ENCODE measurements at regions not wholly inside any gene's neighbourhood (a gene's known extent, or its start where the extent isn't known, plus 50 kb on each side); places are given as distances from the start of the nearest gene placed in this dataset.

DNA sequence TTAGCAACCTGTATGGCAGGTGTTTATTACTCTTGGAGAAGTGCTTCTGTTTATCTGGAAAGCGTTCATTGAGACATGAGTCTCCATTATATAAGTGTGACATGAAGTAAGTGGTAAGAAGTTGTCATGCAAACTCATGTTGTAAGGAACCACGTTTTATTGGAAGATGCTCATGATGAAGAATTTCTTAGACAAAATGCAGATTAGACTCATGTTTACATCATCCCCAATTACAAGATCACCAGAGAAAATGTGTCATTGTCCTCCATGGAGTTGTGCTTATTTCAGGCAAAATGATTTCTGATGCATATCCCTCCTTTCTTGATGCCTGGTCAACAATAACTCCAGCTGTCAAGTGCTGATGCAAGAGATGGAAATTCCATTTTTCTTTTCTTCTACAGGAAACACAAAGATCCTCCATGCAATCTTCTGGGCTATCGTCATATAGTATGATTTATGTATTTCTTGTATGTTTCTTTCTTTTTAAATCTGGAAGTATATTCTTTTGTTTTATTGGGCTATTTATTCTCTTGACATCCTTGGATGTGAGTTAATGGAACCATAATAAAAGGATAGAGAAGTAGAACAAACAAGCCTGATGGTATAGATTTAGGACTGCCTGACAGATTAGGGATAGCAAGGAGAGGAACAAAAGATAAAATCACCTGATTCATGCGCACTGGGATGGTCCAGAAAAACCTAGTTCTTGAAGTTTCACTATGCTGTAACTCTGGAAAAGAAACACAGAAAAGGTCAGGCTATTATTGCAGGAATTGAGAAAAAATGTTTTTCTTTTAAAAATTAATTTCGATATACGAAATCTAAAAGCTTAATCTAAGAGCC, 50.7 kb upstream of the DIAPH3 start:
- H3K36me3 ChIP-seq, result no peaks in the 10 kb centered on the region
- 78% methylated on average over 6 of the region's 6 CpGs for WGBS
- no peak for DNase-seq (ENCODE audit: low spot score in 2 of 2)
- H3K9me3 ChIP-seq, result no peaks in the 10 kb centered on the region
- H3K27me3 ChIP-seq, result no peaks in the 10 kb centered on the region
- no peak for TF ChIP-seq EP300 (IDR thresholded peaks at IDR 0.05)
- no peak overlapping the region for H3K4me3 ChIP-seq
- H3K27ac ChIP-seq, result no peak overlapping the region
- H3K4me1 ChIP-seq, result no peaks in the 10 kb centered on the region

DNA sequence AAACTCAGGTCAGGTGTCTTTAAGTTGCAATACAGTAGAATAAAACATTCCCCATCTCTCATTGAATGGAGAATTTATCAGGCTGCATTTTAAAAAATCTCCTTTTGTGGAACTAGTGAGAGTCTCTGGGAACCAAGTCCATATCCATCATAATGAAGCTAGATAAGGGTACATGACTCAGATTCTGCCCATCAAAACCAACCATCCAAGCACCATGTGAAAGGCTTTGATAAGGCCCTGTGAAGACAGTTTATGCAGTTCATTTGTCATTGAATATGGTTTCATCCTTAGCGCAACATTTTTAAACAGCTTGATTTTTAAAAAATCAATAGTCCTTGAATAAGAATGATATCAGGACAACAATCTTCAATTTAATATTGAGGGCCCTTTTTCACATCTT, 56.3 kb upstream of the DIAPH3 start:
- H3K27me3 ChIP-seq, result no peaks in the 10 kb centered on the region
- no peak for DNase-seq (ENCODE audit: low spot score in 2 of 2)
- H3K4me1 ChIP-seq, result peaks cover 5% of the 10 kb centered on the region
- no peaks in the 10 kb centered on the region for H3K9me3 ChIP-seq
- H3K27ac ChIP-seq, result no peak overlapping the region
- no peaks in the 10 kb centered on the region for H3K36me3 ChIP-seq
- 100% methylated on average over 1 of the region's 1 CpG for WGBS
- no peak overlapping the region for H3K4me3 ChIP-seq
- TF ChIP-seq POLR2AphosphoS5 (IDR thresholded peaks at IDR 0.05) (no peak), EP300 (IDR thresholded peaks at IDR 0.05) (no peak), POLR2A (IDR thresholded peaks at IDR 0.05) (no peak)
- TF ChIP-seq, protein P1, sequence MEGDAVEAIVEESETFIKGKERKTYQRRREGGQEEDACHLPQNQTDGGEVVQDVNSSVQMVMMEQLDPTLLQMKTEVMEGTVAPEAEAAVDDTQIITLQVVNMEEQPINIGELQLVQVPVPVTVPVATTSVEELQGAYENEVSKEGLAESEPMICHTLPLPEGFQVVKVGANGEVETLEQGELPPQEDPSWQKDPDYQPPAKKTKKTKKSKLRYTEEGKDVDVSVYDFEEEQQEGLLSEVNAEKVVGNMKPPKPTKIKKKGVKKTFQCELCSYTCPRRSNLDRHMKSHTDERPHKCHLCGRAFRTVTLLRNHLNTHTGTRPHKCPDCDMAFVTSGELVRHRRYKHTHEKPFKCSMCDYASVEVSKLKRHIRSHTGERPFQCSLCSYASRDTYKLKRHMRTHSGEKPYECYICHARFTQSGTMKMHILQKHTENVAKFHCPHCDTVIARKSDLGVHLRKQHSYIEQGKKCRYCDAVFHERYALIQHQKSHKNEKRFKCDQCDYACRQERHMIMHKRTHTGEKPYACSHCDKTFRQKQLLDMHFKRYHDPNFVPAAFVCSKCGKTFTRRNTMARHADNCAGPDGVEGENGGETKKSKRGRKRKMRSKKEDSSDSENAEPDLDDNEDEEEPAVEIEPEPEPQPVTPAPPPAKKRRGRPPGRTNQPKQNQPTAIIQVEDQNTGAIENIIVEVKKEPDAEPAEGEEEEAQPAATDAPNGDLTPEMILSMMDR (IDR thresholded peaks at IDR 0.05), result no peak

DNA sequence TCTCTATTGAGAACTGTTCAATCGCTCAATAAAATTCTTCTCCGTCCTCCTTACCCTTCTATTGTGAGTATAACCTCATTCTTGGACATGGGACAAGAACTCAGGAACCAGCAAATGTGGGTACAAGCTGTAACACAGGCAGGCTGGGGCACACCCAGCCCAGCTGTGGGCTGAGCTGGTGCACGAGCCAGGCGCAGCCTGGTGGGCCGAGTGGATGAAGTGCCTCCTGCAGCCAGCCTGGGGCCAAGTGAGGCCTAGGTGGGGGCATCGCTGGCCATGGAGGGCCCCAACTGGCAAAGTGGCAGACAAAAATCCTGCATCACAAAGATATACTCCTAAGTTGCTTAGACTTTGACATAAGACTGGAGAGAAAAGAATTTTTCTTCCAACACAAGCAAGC, 57.9 kb upstream of the DIAPH3 start:
- Histone ChIP-seq H3K9me3 (no peaks in the 10 kb centered on the region), H3K36me3 (no peaks in the 10 kb centered on the region), H3K27ac (no peak overlapping the region), H3K27me3 (no peaks in the 10 kb centered on the region), H3K4me3 (no peak overlapping the region), H3K4me1 (peaks cover 5% of the 10 kb centered on the region)
- no peak for DNase-seq (ENCODE audit: low spot score in 2 of 2)
- WGBS, result 41% methylated on average over 4 of the region's 6 CpGs
- no peak for TF ChIP-seq POLR2AphosphoS5 (IDR thresholded peaks at IDR 0.05)
- TF ChIP-seq, protein P1 (IDR thresholded peaks at IDR 0.05), result no peak
- no peak for TF ChIP-seq EP300 (IDR thresholded peaks at IDR 0.05)
- no peak for TF ChIP-seq POLR2A (IDR thresholded peaks at IDR 0.05)

DNA sequence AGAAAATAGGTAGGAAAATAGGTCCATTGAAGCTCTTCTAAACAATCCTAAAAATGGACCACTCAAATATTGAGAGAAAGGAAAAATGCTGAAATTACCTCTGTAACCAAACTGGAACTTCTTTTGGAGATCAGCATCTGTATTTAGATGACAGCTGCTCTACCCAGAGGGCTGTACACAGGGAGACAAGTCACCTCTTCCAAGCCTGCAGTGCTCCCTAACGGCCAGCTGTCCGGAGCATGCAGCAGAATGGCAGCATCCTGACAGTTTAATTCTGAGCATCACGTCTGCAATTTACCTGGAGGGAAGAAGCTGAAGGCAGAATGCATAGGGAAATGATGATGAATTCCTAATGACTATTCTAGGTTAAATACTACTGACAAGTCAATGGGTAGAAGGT, 62.8 kb upstream of the DIAPH3 start:
- H3K4me3 ChIP-seq, result no peak overlapping the region
- peaks cover 5% of the 10 kb centered on the region for H3K4me1 ChIP-seq
- no peak for TF ChIP-seq POLR2A (IDR thresholded peaks at IDR 0.05)
- TF ChIP-seq, protein P1 (IDR thresholded peaks at IDR 0.05), result peak in 1 of 2 donors; percentile 8
- no peak overlapping the region for H3K27ac ChIP-seq
- no peaks in the 10 kb centered on the region for H3K36me3 ChIP-seq
- WGBS, result 31% methylated on average over 3 of the region's 3 CpGs
- H3K27me3 ChIP-seq, result no peaks in the 10 kb centered on the region
- no peaks in the 10 kb centered on the region for H3K9me3 ChIP-seq
- no peak for DNase-seq (ENCODE audit: low spot score in 2 of 2)

DNA sequence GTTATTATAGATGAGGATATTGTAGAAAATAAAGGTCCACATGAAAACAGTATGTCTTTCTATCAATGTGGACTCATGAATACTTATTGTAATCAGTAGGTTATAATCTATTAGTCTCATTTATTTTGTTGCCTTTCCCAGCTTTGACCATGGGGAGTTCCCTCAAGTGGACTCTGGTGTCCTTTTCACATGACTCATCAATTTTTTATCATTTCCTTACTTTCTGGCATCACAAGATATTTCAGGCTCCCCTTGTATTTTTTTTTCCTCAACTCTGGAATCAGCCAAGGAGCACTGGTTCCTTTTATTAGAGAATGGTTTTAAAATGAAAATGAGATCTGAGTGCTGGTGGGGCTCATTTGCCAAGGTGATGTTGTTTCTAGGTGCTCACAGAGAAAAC, 63.4 kb upstream of the DIAPH3 start:
- H3K27ac ChIP-seq, result no peak overlapping the region
- no peaks in the 10 kb centered on the region for H3K27me3 ChIP-seq
- TF ChIP-seq, protein P1 (IDR thresholded peaks at IDR 0.05), result no peak
- TF ChIP-seq POLR2AphosphoS5 (IDR thresholded peaks at IDR 0.05) (no peak), POLR2A (IDR thresholded peaks at IDR 0.05) (no peak), EP300 (IDR thresholded peaks at IDR 0.05) (no peak)
- H3K9me3 ChIP-seq, result no peaks in the 10 kb centered on the region
- no peaks in the 10 kb centered on the region for H3K4me1 ChIP-seq
- H3K36me3 ChIP-seq, result no peaks in the 10 kb centered on the region
- no peak overlapping the region for H3K4me3 ChIP-seq
- DNase-seq (ENCODE audit: low spot score in 2 of 2), result no peak
